ENCODE measurements at regions not wholly inside any gene's neighbourhood (a gene's known extent, or its start where the extent isn't known, plus 50 kb on each side); places are given as distances from the start of the nearest gene placed in this dataset.

DNA sequence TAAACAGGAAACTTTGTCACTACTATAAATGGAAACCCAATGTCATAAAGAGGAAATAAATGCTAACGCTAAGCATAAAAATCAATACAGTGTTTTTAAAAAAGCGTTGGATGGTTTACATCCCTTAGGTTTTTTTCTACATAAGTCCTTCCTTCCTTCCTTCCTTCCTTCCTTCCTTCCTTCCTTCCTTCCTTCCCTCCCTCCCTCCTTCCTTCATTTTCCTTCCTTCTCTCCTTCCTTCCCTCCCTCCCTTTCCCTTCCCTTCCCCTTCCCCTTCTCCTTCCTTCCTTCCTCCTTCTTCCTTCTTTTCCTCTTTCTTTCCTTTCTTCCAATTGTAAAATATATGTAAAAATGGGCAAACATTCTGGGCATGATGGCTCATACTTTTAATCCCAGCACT lies 108.3 kb downstream of the HAPSTR1 start:
- TF ChIP-seq CREB5 (CRISPR knock-in tag; IDR thresholded peaks at IDR 0.05; ENCODE audit: low read depth) (no peak), ESRRG (CRISPR knock-in tag; IDR thresholded peaks at IDR 0.05) (no peak), ZFP30 (CRISPR knock-in tag; IDR thresholded peaks at IDR 0.05) (no peak), SNAI2 (CRISPR knock-in tag; IDR thresholded peaks at IDR 0.05) (no peak), OSR1 (CRISPR knock-in tag; IDR thresholded peaks at IDR 0.05) (no peak), ZFP3 (CRISPR knock-in tag; IDR thresholded peaks at IDR 0.05) (no peak), RARB (CRISPR knock-in tag; IDR thresholded peaks at IDR 0.05) (no peak)
- TF ChIP-seq, protein P1, sequence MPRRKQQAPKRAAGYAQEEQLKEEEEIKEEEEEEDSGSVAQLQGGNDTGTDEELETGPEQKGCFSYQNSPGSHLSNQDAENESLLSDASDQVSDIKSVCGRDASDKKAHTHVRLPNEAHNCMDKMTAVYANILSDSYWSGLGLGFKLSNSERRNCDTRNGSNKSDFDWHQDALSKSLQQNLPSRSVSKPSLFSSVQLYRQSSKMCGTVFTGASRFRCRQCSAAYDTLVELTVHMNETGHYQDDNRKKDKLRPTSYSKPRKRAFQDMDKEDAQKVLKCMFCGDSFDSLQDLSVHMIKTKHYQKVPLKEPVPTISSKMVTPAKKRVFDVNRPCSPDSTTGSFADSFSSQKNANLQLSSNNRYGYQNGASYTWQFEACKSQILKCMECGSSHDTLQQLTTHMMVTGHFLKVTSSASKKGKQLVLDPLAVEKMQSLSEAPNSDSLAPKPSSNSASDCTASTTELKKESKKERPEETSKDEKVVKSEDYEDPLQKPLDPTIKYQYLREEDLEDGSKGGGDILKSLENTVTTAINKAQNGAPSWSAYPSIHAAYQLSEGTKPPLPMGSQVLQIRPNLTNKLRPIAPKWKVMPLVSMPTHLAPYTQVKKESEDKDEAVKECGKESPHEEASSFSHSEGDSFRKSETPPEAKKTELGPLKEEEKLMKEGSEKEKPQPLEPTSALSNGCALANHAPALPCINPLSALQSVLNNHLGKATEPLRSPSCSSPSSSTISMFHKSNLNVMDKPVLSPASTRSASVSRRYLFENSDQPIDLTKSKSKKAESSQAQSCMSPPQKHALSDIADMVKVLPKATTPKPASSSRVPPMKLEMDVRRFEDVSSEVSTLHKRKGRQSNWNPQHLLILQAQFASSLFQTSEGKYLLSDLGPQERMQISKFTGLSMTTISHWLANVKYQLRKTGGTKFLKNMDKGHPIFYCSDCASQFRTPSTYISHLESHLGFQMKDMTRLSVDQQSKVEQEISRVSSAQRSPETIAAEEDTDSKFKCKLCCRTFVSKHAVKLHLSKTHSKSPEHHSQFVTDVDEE (CRISPR knock-in tag; IDR thresholded peaks at IDR 0.05): no peak

Data from SK-N-SH treated with all-trans-retinoic acid at 6 μM for 48 hours (cell line).